ENCODE measurements at regions not wholly inside any gene's neighbourhood (a gene's known extent, or its start where the extent isn't known, plus 50 kb on each side); places are given as distances from the start of the nearest gene placed in this dataset.

- Histone ChIP-seq H3K27me3 (ENCODE audit: control insufficient read depth in 4 of 4, insufficient read depth in 4 of 4, low read length in 3 of 4) (no peaks in the 10 kb centered on the region), H3K4me1 (ENCODE audit: control insufficient read depth in 4 of 4, insufficient read depth in 4 of 4, low read length in 3 of 4) (peaks cover 6 to 20% (median 11%) of the 10 kb centered on the region in 4 donors), H3K27ac (ENCODE audit: low read depth in 1 of 2, low read length in 2 of 2) (no peak overlapping the region), H3K4me3 (ENCODE audit: low read depth in 1 of 3, low read length in 3 of 3) (no peak overlapping the region), H3K9me3 (ENCODE audit: control insufficient read depth in 4 of 4, low read length in 3 of 4) (no peaks in the 10 kb centered on the region), H3K36me3 (ENCODE audit: control insufficient read depth in 4 of 4, insufficient read depth in 3 of 4, low read depth in 1 of 4, low read length in 3 of 4) (no peaks in the 10 kb centered on the region), H3K9ac (ENCODE audit: low read depth in 1 of 2, low read length in 2 of 2) (no peak overlapping the region)
- 66% methylated on average over 4 of the region's 4 CpGs for WGBS
- DNase-seq (ENCODE audit: low spot score), result no peak
- no peak for TF ChIP-seq NR2F2 (IDR thresholded peaks at IDR 0.05)
- no peak for TF ChIP-seq YY1 (IDR thresholded peaks at IDR 0.05)
- no peak for TF ChIP-seq EGR1 (IDR thresholded peaks at IDR 0.05; ENCODE audit: low read depth in 2 of 2)
- no peak for TF ChIP-seq RXRA (IDR thresholded peaks at IDR 0.05)
- TF ChIP-seq, protein P1, sequence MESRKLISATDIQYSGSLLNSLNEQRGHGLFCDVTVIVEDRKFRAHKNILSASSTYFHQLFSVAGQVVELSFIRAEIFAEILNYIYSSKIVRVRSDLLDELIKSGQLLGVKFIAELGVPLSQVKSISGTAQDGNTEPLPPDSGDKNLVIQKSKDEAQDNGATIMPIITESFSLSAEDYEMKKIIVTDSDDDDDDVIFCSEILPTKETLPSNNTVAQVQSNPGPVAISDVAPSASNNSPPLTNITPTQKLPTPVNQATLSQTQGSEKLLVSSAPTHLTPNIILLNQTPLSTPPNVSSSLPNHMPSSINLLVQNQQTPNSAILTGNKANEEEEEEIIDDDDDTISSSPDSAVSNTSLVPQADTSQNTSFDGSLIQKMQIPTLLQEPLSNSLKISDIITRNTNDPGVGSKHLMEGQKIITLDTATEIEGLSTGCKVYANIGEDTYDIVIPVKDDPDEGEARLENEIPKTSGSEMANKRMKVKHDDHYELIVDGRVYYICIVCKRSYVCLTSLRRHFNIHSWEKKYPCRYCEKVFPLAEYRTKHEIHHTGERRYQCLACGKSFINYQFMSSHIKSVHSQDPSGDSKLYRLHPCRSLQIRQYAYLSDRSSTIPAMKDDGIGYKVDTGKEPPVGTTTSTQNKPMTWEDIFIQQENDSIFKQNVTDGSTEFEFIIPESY (IDR thresholded peaks at IDR 0.05), result no peak
- TF ChIP-seq FOXA2 (IDR thresholded peaks at IDR 0.05), result no peak
- TF ChIP-seq GABPA (IDR thresholded peaks at IDR 0.05 in 1 of 2, conservative IDR thresholded peaks at IDR 0.05 in 1 of 2), result no peak
- no peak for TF ChIP-seq HNF4A (conservative IDR thresholded peaks at IDR 0.05)
- no peak for TF ChIP-seq FOXA1 (IDR thresholded peaks at IDR 0.05)
- TF ChIP-seq, protein P2, sequence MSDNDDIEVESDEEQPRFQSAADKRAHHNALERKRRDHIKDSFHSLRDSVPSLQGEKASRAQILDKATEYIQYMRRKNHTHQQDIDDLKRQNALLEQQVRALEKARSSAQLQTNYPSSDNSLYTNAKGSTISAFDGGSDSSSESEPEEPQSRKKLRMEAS (IDR thresholded peaks at IDR 0.05), result no peak
These were observed 157.2 kb upstream of the TBL1XR1 start for GRCh38 chr3:177354466-177354865.

GRCh38 chr3:177356113-177356512, 158.8 kb upstream of the TBL1XR1 start:
- no peaks in the 10 kb centered on the region for H3K9me3 ChIP-seq (ENCODE audit: control insufficient read depth in 4 of 4, low read length in 3 of 4)
- WGBS, result 97% methylated on average over 3 of the region's 3 CpGs
- no peak overlapping the region for H3K27ac ChIP-seq (ENCODE audit: low read depth in 1 of 2, low read length in 2 of 2)
- no peak overlapping the region for H3K9ac ChIP-seq (ENCODE audit: low read depth in 1 of 2, low read length in 2 of 2)
- H3K27me3 ChIP-seq (ENCODE audit: control insufficient read depth in 4 of 4, insufficient read depth in 4 of 4, low read length in 3 of 4), result no peaks in the 10 kb centered on the region
- TF ChIP-seq RXRA (IDR thresholded peaks at IDR 0.05) (no peak), NR2F2 (IDR thresholded peaks at IDR 0.05) (no peak), JUND (IDR thresholded peaks at IDR 0.05) (no peak), SP1 (IDR thresholded peaks at IDR 0.05) (no peak), GABPA (IDR thresholded peaks at IDR 0.05 in 1 of 2, conservative IDR thresholded peaks at IDR 0.05 in 1 of 2) (no peak), FOXA1 (IDR thresholded peaks at IDR 0.05) (no peak), RAD21 (IDR thresholded peaks at IDR 0.05) (no peak), HNF4G (IDR thresholded peaks at IDR 0.05) (no peak), REST (IDR thresholded peaks at IDR 0.05) (no peak), TAF1 (conservative IDR thresholded peaks at IDR 0.05) (no peak), ATF3 (IDR thresholded peaks at IDR 0.05) (no peak)
- TF ChIP-seq, protein P2 (IDR thresholded peaks at IDR 0.05), result no peak
- H3K36me3 ChIP-seq (ENCODE audit: control insufficient read depth in 4 of 4, insufficient read depth in 3 of 4, low read depth in 1 of 4, low read length in 3 of 4), result no peaks in the 10 kb centered on the region
- peaks cover 8 to 29% (median 19%) of the 10 kb centered on the region in 4 donors for H3K4me1 ChIP-seq (ENCODE audit: control insufficient read depth in 4 of 4, insufficient read depth in 4 of 4, low read length in 3 of 4)
- H3K4me3 ChIP-seq (ENCODE audit: low read depth in 1 of 3, low read length in 3 of 3), result no peak overlapping the region
- no peak for DNase-seq (ENCODE audit: low spot score)
